IPS-11a (cell line): ENCODE measurements at regions not wholly inside any gene's neighbourhood (a gene's known extent, or its start where the extent isn't known, plus 50 kb on each side); places are given as distances from the start of the nearest gene placed in this dataset.
"Not testable (repeated sequence)": the region's sequence is repeated elsewhere in the genome, so short reads cannot be mapped to it uniquely, and the experiment has no call there.

Experiments used
- H3K4me3 ChIP-seq: one replicate; pipeline ENCODE4 v1.5.1; 2013; ENCODE audit warnings: low read depth, low read length, control low read depth

- H3K4me3 ChIP-seq: no peak overlapping the region
Measured at GRCh38 chr13:50406831-50407230, 391.6 kb downstream of the KCNRG start.

GRCh38 chr13:50408068-50408467 lies 392.8 kb downstream of the KCNRG start:
- H3K4me3 ChIP-seq: no peak overlapping the region

- H3K4me3 ChIP-seq: no peak overlapping the region
Measured at GRCh38 chr13:50409220-50409619, 394.0 kb downstream of the KCNRG start.

- no peak overlapping the region for H3K4me3 ChIP-seq
Measured at GRCh38 chr13:50410921-50411746, 395.9 kb downstream of the KCNRG start.

GRCh38 chr13:50412046-50412617 lies 396.9 kb downstream of the KCNRG start:
- H3K4me3 ChIP-seq: no peak overlapping the region

GRCh38 chr13:50414640-50415039 lies 399.4 kb downstream of the KCNRG start:
- H3K4me3 ChIP-seq: no peak overlapping the region

GRCh38 chr13:50415428-50415827 lies 400.2 kb downstream of the KCNRG start:
- no peak overlapping the region for H3K4me3 ChIP-seq

- no peak overlapping the region for H3K4me3 ChIP-seq
Measured at GRCh38 chr13:50417597-50417996, 402.4 kb downstream of the KCNRG start.

- H3K4me3 ChIP-seq: no peak overlapping the region
Measured at GRCh38 chr13:50419331-50419865, 404.2 kb downstream of the KCNRG start.

- no peak overlapping the region for H3K4me3 ChIP-seq
Measured at GRCh38 chr13:50419896-50420295, 404.7 kb downstream of the KCNRG start.

GRCh38 chr13:50420718-50421472 lies 405.7 kb downstream of the KCNRG start:
- H3K4me3 ChIP-seq: no peak overlapping the region

GRCh38 chr13:50421473-50422130 lies 406.4 kb downstream of the KCNRG start:
- no peak overlapping the region for H3K4me3 ChIP-seq

- no peak overlapping the region for H3K4me3 ChIP-seq
Measured at GRCh38 chr13:50422181-50423148, 407.2 kb downstream of the KCNRG start.

GRCh38 chr13:50424993-50425392 lies 409.7 kb downstream of the KCNRG start:
- H3K4me3 ChIP-seq: no peak overlapping the region

GRCh38 chr13:50425772-50426171 lies 410.5 kb downstream of the KCNRG start:
- H3K4me3 ChIP-seq: no peak overlapping the region

- H3K4me3 ChIP-seq: no peak overlapping the region
Measured at GRCh38 chr13:50426927-50427326, 411.7 kb downstream of the KCNRG start.

- H3K4me3 ChIP-seq: not testable (repeated sequence)
Measured at GRCh38 chr13:50427511-50427910, 412.3 kb downstream of the KCNRG start.

- no peak overlapping the region for H3K4me3 ChIP-seq
Measured at GRCh38 chr13:50428183-50428877, 413.1 kb downstream of the KCNRG start.

- no peak overlapping the region for H3K4me3 ChIP-seq
Measured at GRCh38 chr13:50435011-50435410, 408.5 kb downstream of the DLEU7 start.
